SK-N-SH treated with all-trans-retinoic acid at 6 μM for 48 hours (cell line): ENCODE measurements at regions not wholly inside any gene's neighbourhood (a gene's known extent, or its start where the extent isn't known, plus 50 kb on each side); places are given as distances from the start of the nearest gene placed in this dataset.

Source experiments
- ATAC-seq: fragments of 200-7000 bp; cut with Tn5 transposase; 3 replicates; pipeline ENCODE4 v1.9.1; 2020; ENCODE audit warnings: mild to moderate bottlenecking, moderate library complexity
- ARNTL ChIP-seq: fragments of 450-650 bp; formaldehyde crosslinking; IDR thresholded peaks from 2 replicates; pipeline ENCODE4 v1.5.0; 2020; ENCODE audit warnings: low read depth, mild to moderate bottlenecking, moderate library complexity, borderline replicate concordance
- BACH2 ChIP-seq: fragments of 250-450 bp; sonication (Bioruptor Pico); IDR thresholded peaks from 2 replicates; pipeline ENCODE4 v1.9.0; 2021; ENCODE audit warnings: mild to moderate bottlenecking, borderline replicate concordance
- CREB5 ChIP-seq: fragments of 250-450 bp; sonication (Bioruptor Pico); IDR thresholded peaks from 2 replicates; pipeline ENCODE4 v1.5.1; 2020; ENCODE audit warnings: low read depth, mild to moderate bottlenecking, moderate library complexity
- CSDC2 ChIP-seq: fragments of 250-450 bp; sonication (Bioruptor Pico); IDR thresholded peaks from 2 replicates; pipeline ENCODE4 v1.5.0; 2020; ENCODE audit warnings: mild to moderate bottlenecking, moderate library complexity
- CSRNP3 ChIP-seq: fragments of 250-450 bp; sonication (Bioruptor Pico); IDR thresholded peaks from 2 replicates; pipeline ENCODE4 v1.5.1; 2021; ENCODE audit warnings: mild to moderate bottlenecking, moderate library complexity
- ESRRG ChIP-seq: fragments of 250-450 bp; sonication (Bioruptor Pico); IDR thresholded peaks from 2 replicates; pipeline ENCODE4 v1.6.1; 2021; ENCODE audit warnings: mild to moderate bottlenecking
- GLIS3 ChIP-seq: fragments of 250-450 bp; sonication (Bioruptor Pico); IDR thresholded peaks from 2 replicates; pipeline ENCODE4 v1.5.0; 2020; ENCODE audit warnings: mild to moderate bottlenecking, moderate library complexity
- ISL1 ChIP-seq: fragments of 250-450 bp; sonication (Bioruptor Pico); IDR thresholded peaks from 2 replicates; pipeline ENCODE4 v2.1.2; 2022; ENCODE audit warnings: mild to moderate bottlenecking, moderate library complexity
- OSR1 ChIP-seq: fragments of 250-450 bp; sonication (Bioruptor Pico); IDR thresholded peaks from 2 replicates; pipeline ENCODE4 v1.8.0; 2022; ENCODE audit warnings: moderate library complexity, mild to moderate bottlenecking, inconsistent platforms
- PATZ1 ChIP-seq: fragments of 250-450 bp; sonication (Bioruptor Pico); IDR thresholded peaks from 2 replicates; pipeline ENCODE4 v1.8.0; 2020; ENCODE audit warnings: mild to moderate bottlenecking, moderate library complexity, borderline replicate concordance
- POU6F1 ChIP-seq: fragments of 250-450 bp; sonication (Bioruptor Pico); IDR thresholded peaks from 2 replicates; pipeline ENCODE4 v1.8.0; 2021; ENCODE audit warnings: low read depth, mild to moderate bottlenecking, moderate library complexity, borderline replicate concordance
- PPARA ChIP-seq: fragments of 250-450 bp; sonication (Bioruptor Pico); IDR thresholded peaks from 2 replicates; pipeline ENCODE4 v1.5.0; 2020; ENCODE audit warnings: mild to moderate bottlenecking, borderline replicate concordance
- RARB ChIP-seq: fragments of 250-450 bp; sonication (Bioruptor Pico); IDR thresholded peaks from 2 replicates; pipeline ENCODE4 v1.8.0; 2021; ENCODE audit warnings: mild to moderate bottlenecking, moderate library complexity
- SNAI2 ChIP-seq: fragments of 250-450 bp; sonication (Bioruptor Pico); IDR thresholded peaks from 2 replicates; pipeline ENCODE4 v1.5.0; 2020; ENCODE audit warnings: mild to moderate bottlenecking, moderate library complexity
- TCF4 ChIP-seq: fragments of 250-450 bp; sonication (Bioruptor Pico); IDR thresholded peaks from 2 replicates; pipeline ENCODE4 v1.8.0; 2021; ENCODE audit warnings: mild to moderate bottlenecking, moderate library complexity, borderline replicate concordance
- TOX ChIP-seq: fragments of 250-450 bp; sonication (Bioruptor Pico); IDR thresholded peaks from 2 replicates; pipeline ENCODE4 v1.8.0; 2021; ENCODE audit warnings: mild to moderate bottlenecking, moderate library complexity, borderline replicate concordance
- TSHZ2 ChIP-seq: fragments of 250-450 bp; sonication (Bioruptor Pico); IDR thresholded peaks from 2 replicates; pipeline ENCODE4 v1.5.0; 2020; ENCODE audit warnings: mild to moderate bottlenecking, moderate library complexity
- ZFP3 ChIP-seq: fragments of 250-450 bp; sonication (Bioruptor Pico); IDR thresholded peaks from 2 replicates; pipeline ENCODE4 v1.5.0; 2020; ENCODE audit warnings: mild to moderate bottlenecking, moderate library complexity
- ZFP30 ChIP-seq: fragments of 450-650 bp; formaldehyde crosslinking; IDR thresholded peaks from 2 replicates; pipeline ENCODE4 v1.5.0; 2022; ENCODE audit warnings: mild to moderate bottlenecking, moderate library complexity
- ZNF565 ChIP-seq: fragments of 450-650 bp; formaldehyde crosslinking; conservative IDR thresholded peaks from 2 replicates; pipeline ENCODE4 v1.5.0; 2020; ENCODE audit warnings: low read depth, mild to moderate bottlenecking, moderate library complexity
- ZNF70 ChIP-seq: fragments of 450-650 bp; formaldehyde crosslinking; IDR thresholded peaks from 2 replicates; pipeline ENCODE4 v1.5.0; 2020; ENCODE audit warnings: mild to moderate bottlenecking, moderate library complexity

GRCh38 chr11:109086931-109087330, 335.1 kb upstream of the C11orf87 start:
- no peak for ATAC-seq
- TF ChIP-seq SNAI2 (CRISPR knock-in tag) (no peak), GLIS3 (CRISPR knock-in tag) (no peak), TOX (no peak), CSRNP3 (CRISPR knock-in tag) (no peak), POU6F1 (no peak), ZFP3 (no peak), ISL1 (CRISPR knock-in tag) (no peak), PATZ1 (CRISPR knock-in tag) (no peak), TSHZ2 (CRISPR knock-in tag) (no peak), RARB (CRISPR knock-in tag) (no peak), ESRRG (CRISPR knock-in tag) (no peak), ZFP30 (CRISPR knock-in tag) (no peak), CSDC2 (no peak), TCF4 (CRISPR knock-in tag) (no peak)

- ATAC-seq: no peak
- TF ChIP-seq ZFP3: no peak
- no peak for TF ChIP-seq TOX
- no peak for TF ChIP-seq ZNF565 (CRISPR knock-in tag)
- TF ChIP-seq ZNF70: no peak
- TF ChIP-seq ARNTL (CRISPR knock-in tag): no peak
- no peak for TF ChIP-seq PATZ1 (CRISPR knock-in tag)
- no peak for TF ChIP-seq SNAI2 (CRISPR knock-in tag)
- TF ChIP-seq POU6F1: no peak
- TF ChIP-seq BACH2 (CRISPR knock-in tag): no peak
- TF ChIP-seq OSR1: no peak
- TF ChIP-seq ESRRG (CRISPR knock-in tag): no peak
- TF ChIP-seq GLIS3 (CRISPR knock-in tag): no peak
- no peak for TF ChIP-seq TSHZ2 (CRISPR knock-in tag)
- no peak for TF ChIP-seq CSRNP3 (CRISPR knock-in tag)
- no peak for TF ChIP-seq PPARA (CRISPR knock-in tag)
- no peak for TF ChIP-seq CREB5
- no peak for TF ChIP-seq TCF4 (CRISPR knock-in tag)
- TF ChIP-seq ISL1 (CRISPR knock-in tag): no peak
These were observed 333.9 kb upstream of the C11orf87 start for GRCh38 chr11:109088086-109088485.
